SK-N-SH (cell line): ENCODE measurements at regions not wholly inside any gene's neighbourhood (a gene's known extent, or its start where the extent isn't known, plus 50 kb on each side); places are given as distances from the start of the nearest gene placed in this dataset.

Source experiments
- CHD2 ChIP-seq: fragments of 150-350 bp; IDR thresholded peaks from 2 replicates; pipeline ENCODE4 v1.6.1; 2018; ENCODE audit warnings: low read length; ENCODE audit not compliant: partially characterized antibody
- CTCF ChIP-seq: fragments of 200-600 bp; sonication (generic); IDR thresholded peaks from 2 replicates; pipeline ENCODE4 v1.6.1; 2017; ENCODE audit warnings: antibody characterized with exemption, mild to moderate bottlenecking, moderate library complexity
- EP300 ChIP-seq, 2 experiments: IDR thresholded peaks; 2 replicates each; pipeline versions ENCODE4 v1.4.0 to v1.6.1; 2012; ENCODE audit warnings: borderline replicate concordance in 1 of 2, low read depth in 1 of 2, low read length in 1 of 2
- JUND ChIP-seq: IDR thresholded peaks from 2 replicates; pipeline ENCODE4 v1.4.0; 2012
- MAX ChIP-seq: IDR thresholded peaks from 2 replicates; pipeline ENCODE4 v1.4.0; 2012; ENCODE audit warnings: low read depth
- NRF1 ChIP-seq: IDR thresholded peaks from 2 replicates; pipeline ENCODE4 v1.6.1; 2012; ENCODE audit warnings: low read depth, mild to moderate bottlenecking, low read length
- POLR2AphosphoS5 ChIP-seq: IDR thresholded peaks from 2 replicates; pipeline ENCODE4 v1.6.1; 2012; ENCODE audit warnings: low read depth, low read length
- RCOR1 ChIP-seq: fragments of 150-350 bp; IDR thresholded peaks from 2 replicates; pipeline ENCODE4 v1.6.1; 2017; ENCODE audit warnings: antibody characterized with exemption, low read length
- RFX5 ChIP-seq: IDR thresholded peaks from 2 replicates; pipeline ENCODE4 v1.6.1; 2012; ENCODE audit warnings: mild to moderate bottlenecking, improper control_type of control experiment, low read length
- TCF12 ChIP-seq: IDR thresholded peaks from 2 replicates; pipeline ENCODE4 v1.4.0; 2012
- USF2 ChIP-seq: fragments of 150-350 bp; IDR thresholded peaks from 2 replicates; pipeline ENCODE4 v1.6.1; 2017; ENCODE audit warnings: antibody characterized with exemption, low read length, low read depth, borderline replicate concordance
- YY1 ChIP-seq: IDR thresholded peaks from 2 replicates; pipeline ENCODE4 v1.4.0; 2012; ENCODE audit warnings: low read depth, mild to moderate bottlenecking
- ZBTB33 ChIP-seq: IDR thresholded peaks from 2 replicates; pipeline ENCODE4 v1.4.0; 2012; ENCODE audit warnings: low read depth, borderline replicate concordance

GRCh38 chr2:22812065-22812680 is 572.8 kb upstream of the KLHL29 start:
- TF ChIP-seq TCF12, result no peak
- TF ChIP-seq CTCF, result no peak
- TF ChIP-seq NRF1, result no peak
- TF ChIP-seq USF2, result no peak
- no peak for TF ChIP-seq RFX5
- no peak for TF ChIP-seq CHD2
- no peak for TF ChIP-seq RCOR1
- TF ChIP-seq EP300 (IDR thresholded peaks at IDR 0.05; ENCODE audit: borderline replicate concordance in 1 of 2, low read depth in 1 of 2, low read length in 1 of 2), result no peak
- no peak for TF ChIP-seq YY1
- TF ChIP-seq POLR2AphosphoS5, result no peak
- no peak for TF ChIP-seq JUND
- TF ChIP-seq MAX, result no peak
- no peak for TF ChIP-seq ZBTB33
